HG02798 (cell line): ENCODE measurements at regions not wholly inside any gene's neighbourhood (a gene's known extent, or its start where the extent isn't known, plus 50 kb on each side); places are given as distances from the start of the nearest gene placed in this dataset.
A peak's percentile ranks its signal among the peaks of the same experiment; 100 is the strongest.

Experiments
- ATAC-seq: cut with Tn5 transposase; IDR thresholded peaks from one replicate; pipeline ENCODE4 v1.9.1; 2021; ENCODE audit warnings: mild to moderate bottlenecking; ENCODE audit not compliant: unreplicated experiment, poor library complexity

DNA sequence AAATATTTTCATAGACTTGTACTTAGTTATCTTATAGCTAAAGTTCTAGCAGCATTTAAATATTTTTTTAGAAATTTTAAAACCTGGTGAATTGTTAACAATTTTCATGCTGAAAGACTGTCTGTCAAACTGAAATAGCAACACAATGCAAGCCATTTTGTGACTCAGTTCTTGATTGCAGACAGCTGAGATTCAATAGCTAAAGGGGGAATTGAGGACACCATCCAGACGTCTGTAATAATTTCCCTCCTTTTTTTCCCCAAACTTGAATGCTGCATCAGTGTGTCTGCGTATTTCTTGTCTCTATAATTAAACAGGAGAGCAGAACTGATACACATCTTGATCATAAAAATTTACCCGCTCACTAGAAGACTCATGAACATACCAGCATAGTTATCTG, 468.3 kb downstream of the GBE1 start:
- ATAC-seq, result no peak

DNA sequence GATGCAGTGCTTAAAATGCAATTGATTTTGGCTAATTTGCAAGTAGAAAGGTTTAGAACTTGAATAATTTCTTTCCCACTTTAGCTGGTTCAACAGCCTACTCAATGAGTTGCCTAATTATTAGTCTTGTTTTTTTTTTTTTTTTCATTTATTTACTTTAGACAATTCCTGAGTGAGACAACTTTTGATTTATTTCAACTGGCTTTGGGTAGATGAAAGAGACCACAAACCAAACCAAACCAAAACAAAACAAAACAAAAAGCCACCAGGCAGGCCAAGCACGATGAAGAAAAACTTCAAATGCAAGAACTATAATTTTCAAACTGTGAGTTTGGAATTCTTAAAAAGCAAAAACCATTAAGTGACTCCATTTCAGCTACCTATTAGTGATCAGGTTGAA, 469.9 kb downstream of the GBE1 start:
- no peak for ATAC-seq

DNA sequence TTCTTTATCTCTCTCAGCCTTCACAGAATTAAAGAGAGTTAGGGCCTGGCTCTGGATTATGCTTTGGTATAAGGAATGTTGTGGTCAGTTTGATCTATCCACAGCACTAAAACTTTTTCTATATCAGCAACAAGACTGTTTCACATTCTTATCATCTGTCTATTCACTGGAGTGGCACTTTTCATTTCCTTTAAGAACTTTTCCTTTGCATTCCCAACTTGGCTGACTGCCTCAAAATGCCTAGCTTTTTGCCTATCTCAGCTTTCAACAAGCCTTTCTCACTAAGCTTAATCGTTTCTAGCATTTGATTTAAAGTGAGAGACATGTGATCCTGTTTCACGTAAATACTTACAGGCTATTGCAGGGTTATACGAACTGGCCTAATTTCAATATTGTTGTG, 471.8 kb downstream of the GBE1 start:
- ATAC-seq, result no peak

DNA sequence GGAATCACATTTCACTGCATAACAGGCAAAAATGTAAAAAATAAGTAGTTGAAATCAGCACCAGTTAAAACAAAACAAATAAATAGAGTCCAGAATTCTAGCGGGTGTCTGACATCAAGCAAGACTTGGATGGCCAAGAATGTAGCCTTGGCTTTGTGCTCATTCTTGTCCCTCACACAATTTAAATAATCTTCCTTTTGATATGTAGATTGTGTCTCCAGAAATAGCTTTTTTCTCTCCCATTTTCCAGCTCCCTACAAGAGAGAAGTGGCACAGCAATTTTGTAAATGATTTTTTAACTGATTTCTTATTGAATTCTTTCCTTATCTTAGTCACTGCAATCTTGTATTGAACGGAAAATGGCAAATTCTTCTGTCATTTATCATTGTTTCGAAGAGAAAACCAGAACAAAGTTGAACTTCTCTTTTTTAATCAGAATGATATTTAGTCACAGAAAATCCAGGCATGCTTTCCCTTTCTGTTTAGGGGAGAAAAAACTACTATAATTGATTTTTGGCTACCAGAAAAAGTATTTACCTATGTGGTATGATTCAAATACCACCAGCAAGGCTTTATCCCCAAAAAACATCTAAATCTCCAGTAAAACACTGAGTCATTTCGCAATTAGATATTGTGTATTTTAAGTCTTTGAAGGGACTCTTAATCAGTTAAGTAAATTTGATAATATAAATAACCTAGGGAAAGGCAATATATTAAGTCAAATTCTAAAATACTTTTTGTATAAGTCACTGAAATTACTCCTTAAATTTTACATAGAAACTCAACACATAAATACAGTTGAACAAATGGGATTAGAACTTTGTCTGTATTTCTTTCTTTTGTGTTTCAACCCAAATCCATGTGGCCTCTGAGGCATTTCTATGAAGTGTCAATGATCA, 481.7 kb downstream of the GBE1 start:
- no peak for ATAC-seq

DNA sequence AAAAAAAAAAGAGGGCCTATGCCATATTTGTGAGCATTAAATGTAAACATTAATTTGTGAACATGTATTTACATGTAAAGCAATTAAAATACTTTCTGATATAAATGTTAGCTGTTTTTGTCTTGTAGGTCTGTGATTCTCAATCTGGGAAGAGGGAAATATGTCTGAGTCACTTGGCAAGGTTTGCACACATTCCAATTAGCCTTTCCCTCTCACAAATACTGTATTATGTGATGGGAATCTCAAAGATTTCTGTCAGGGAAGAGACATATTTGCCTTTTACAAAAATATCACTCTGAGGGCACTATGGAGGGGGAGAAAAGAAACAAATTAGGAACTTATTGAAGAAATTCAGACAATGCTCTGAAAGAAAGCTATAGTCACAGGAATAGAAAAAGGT, 483.6 kb downstream of the GBE1 start:
- ATAC-seq, result no peak

DNA sequence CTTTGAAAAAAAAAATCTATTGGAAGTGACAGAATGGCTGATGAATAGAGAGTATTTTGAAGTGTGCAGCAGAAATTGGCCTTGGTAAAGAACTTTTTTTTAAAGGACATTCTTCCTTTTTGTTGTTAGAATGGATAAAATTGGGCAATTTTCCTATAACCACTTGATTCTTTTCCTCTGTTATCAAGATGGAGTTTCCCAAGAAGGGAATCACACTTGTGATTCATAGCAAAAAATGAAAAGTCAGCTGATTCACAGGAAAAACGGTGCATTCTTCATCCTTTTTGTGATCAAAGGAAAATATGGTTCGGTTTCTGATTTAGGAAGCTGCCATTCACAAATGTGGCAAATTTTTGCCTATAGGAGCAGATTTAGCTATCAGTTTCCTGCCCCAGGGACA, 486.8 kb downstream of the GBE1 start:
- ATAC-seq, result no peak

DNA sequence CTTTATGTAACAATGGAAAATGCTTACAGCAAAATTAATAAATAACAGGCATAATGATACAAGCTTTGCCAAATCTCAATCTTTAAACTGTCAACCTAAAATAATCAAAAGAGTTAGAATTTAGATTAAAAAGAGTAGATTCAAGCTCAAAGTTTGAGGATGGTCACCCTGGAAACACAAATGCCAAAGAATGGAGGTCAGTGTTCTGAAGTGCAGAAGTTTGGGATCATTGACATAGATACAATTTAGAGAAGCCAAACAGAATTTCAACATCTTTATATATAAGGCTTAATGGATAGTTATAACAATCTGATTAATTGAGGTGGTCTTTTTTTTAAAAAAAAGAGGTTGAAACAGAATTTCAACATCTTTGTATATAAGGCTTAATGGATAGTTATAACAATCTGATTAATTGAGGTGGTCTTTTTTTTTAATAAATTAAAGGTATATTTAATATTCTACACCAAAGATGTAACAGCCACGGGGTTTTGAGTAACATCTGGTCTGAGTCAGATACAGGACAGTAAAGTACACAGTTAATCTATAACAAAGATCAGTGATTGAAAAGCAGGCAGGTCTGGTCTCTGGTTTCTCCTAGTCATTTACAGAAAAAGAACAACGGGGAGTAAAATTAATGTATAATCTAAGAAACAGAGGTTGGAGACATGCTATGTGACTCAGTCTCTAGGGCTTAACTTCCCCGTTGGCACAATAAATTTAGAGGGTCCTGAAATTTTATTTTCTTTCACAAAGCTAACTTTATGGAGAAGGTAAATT, 490.7 kb downstream of the GBE1 start:
- ATAC-seq, result peak; percentile 92

DNA sequence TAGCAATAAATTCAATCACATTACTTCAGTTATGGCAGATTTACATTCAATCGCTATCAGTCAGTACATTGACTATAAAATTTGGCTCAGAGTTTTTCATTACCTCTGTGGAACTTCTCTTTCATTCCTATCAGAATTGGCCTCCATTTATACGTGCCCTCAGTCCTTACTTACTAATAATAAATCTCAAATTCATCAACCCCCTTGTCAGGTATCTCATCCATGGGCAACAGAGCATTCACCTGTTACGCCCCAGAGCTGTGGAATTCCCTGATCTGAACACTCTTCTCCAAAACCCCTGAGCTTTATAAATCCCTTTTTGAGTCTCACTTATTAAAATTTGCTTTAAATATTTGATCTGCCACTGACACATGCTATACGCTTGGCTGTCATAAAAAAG, 492.9 kb downstream of the GBE1 start:
- no peak for ATAC-seq

DNA sequence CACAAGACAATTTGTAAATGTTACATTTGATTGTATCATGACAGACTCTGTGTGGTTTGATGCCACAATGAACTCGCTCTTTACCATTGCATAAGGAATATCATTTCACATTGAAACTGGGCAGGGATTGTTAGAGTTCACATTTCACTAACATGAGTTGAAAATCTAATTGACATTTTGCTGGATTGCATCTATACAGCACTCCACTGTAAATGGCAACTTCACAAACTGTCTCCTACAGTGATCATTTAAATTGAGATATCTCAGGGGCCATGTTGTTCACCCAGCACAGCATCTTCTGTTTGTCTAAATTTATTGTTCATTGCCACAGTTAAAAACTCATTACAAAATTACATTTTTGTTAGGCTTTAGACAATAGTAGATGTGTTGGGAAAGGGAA, 499.4 kb downstream of the GBE1 start:
- no peak for ATAC-seq

DNA sequence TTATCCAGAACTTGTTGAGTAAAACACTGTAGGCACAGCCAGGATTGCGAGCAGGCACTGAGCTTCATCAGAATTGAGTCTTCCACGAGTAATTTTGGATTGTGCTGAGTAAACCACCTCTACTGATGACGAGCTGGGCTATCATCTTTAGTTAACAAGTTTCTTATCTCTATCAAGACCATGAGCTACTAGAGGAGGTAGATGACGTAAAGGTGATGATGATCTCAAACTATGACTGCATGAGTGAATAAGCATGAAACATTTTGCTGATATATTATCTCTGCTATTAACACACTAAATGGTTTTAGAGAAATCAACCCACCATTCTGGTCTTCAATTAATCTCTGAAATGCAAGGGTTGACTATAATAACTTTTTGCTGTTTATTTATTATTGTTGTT, 506.0 kb downstream of the GBE1 start:
- no peak for ATAC-seq

DNA sequence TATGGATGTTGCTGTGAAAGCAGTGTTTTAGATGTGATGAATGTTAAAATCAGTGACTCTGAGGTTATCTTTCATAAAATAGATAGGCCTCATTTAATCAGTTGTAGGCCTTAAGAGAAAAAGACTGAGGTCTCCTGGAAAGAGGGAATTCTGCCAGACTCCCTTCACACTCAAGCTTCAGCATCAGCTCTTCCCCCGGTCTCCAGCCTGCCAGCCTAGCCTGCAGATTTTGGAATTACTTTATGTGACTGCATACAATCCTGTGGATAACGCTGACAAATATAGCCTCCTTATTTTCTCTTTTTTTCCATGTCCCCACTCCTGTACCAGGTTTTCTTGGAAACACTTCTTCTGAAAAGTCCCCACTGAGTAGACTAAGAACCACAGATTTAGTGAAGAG, 510.3 kb downstream of the GBE1 start:
- no peak for ATAC-seq

DNA sequence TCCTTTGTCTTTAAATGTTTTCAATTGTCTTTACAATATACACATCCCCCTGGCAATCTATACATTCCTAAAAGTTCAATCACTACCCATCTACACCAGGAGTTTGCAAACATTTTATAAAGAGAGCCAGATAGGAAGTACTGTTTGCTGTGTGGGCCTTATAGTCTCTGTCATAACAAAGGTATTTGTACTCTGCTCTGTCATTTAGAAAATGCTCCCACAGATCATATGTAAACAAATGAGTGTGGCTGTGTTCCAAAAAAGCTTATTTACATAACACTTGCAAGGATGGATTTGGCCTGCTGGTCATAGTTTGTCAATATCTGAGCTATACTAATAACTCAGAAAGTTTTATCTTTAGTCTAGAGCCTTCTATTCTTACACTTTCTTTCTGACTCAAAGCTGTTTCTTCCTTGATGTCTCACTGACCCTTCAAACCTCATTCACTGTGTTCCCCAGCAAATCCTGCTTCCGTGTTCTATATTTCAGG, 511.9 kb downstream of the GBE1 start:
- ATAC-seq, result peak; percentile 79

DNA sequence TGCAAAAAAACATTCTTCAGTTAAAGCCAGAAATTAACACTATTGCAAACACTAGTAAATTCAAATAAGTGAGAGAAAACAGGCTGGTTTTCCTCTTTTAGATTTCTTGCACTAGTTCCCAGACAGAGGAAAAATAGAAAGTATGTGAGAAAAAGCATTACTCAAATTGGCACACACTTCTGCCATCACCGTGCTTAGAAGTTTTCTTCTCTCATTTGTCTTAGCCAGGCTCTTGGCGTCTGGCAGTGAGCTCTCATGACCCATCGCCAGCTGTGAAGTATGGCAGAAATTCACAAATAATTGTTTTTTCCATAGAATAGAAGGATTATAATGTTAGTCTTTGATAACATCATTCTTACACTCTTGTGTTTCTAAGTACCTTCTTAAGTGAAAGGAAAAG, 515.9 kb downstream of the GBE1 start:
- ATAC-seq, result no peak

DNA sequence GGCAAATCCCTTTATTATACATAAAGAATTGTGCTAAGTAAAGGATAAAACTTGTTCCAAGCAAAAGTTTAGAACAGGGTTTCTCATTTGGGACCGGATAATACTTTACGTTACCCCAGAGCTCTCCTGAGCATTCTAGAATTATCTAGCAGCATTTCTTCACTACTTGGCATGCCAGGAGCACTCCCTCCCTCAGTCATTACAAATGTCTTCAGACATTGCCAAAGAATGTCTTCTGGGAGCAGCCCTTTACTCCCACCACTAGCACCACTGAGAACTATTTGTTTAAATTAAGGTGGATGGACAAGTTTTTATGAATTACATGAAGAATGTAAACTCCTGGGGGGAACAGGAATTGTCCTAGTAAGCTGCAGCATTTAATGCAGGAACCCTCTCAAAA, 516.4 kb downstream of the GBE1 start:
- ATAC-seq, result no peak

DNA sequence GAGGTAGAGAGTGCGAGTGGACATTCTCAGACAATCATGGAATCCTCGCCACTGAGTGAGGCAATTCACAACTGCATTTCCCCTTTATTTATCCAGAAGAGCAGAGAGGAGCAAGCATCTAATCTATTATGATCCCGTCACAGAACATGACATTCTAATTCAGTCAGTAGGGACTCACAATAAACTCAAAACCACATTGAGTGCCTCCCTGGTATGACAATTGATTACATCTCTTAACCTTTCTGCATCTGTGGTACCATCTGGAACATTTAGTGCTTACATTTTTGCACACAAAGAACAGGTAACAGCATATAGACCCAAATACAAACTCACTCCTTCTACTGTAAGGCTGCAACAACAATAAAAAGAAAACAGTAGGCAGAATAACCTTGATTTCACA, 517.2 kb downstream of the GBE1 start:
- no peak for ATAC-seq

DNA sequence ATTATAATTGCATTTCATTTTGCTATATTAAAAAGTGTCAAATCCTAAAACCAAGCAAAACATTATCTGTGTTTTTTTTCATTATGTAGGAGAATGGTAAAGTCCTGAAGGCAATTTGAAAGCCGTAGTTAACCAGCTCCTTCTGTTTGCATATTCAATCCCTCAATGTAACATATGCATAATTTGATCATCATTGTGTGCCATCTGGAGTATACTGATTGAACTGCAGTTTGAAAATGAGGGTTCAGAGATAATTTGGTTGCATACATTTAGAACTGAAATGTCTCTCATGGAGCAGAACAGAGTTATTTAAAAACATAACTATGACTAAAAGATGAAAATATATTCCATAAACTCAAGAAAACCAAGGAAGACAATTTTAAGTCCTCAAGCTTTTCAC, 518.6 kb downstream of the GBE1 start:
- ATAC-seq, result peak; percentile 59

DNA sequence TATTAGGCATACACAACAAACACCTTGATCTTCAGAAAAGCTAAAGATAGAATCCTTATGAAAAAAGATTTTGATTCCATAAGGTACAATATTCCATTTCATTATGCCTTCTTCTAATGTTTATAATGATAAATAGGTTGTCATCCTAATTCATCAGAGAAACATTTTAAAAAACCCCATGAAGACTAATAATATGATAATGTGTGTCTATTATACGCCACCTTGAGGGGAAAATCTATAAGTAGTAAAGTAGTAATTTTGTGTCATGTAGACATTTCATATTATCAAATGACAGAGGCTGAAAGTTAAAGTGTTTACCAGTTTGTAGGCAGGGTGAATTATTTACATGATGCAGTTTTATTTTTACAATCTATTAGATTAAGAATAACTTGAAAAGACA, 524.3 kb downstream of the GBE1 start:
- ATAC-seq, result no peak

DNA sequence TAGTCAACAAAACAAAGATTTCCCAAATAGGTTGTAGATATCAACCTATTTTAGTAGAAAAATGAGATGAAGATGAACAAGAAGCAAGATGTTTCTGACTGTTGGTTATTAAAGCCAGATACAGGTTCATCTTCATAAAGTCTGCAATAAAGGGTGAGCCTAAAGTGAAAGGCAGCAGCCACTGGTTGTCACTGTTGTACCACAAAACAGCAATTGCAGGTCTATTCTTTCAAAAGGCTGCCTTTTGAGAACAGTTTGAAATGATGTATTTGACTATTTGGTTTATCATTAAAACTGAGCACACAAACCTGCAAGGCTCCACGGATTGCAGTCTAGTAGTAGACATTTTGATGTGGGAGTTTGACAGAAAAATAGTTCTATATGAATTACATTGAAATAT, 543.4 kb downstream of the GBE1 start:
- peak; percentile 60 for ATAC-seq

DNA sequence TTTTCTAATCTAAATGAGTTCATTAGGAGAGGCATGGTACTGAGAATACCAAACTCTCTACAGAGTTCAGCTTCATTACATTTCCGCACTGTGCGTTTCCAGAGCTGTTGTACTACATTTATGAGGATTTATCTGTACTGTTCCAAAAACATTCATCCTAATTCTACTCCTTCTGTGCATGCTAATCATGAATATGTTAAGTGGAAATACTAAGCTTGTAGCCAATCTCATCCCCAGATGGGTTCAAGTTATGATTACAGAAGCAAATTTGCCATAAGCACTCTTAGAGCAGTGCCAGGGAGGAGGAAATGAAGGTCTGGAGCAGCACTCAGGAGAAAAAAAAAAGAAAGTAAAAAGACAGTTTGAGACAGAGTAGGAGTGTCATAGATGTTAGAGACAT, 544.3 kb downstream of the GBE1 start:
- ATAC-seq, result no peak

DNA sequence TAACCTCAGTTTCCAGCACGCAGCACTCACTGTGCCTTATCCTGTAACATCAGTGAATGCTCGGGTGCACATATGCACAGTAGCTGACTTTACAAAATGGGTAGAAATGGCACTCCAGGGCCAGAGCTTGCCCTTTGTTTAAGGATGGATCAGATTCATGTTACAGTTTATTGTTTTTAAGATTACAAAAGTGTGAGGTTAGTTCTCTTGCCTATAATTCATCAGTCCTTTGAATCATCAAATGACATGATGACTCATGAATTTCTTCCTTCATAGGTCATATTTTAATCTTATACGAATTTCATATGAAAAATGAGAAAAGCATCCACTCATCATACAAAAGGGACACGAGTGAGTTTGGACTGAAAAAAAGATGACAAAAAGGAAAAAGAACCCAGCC, 545.3 kb downstream of the GBE1 start:
- ATAC-seq, result no peak

DNA sequence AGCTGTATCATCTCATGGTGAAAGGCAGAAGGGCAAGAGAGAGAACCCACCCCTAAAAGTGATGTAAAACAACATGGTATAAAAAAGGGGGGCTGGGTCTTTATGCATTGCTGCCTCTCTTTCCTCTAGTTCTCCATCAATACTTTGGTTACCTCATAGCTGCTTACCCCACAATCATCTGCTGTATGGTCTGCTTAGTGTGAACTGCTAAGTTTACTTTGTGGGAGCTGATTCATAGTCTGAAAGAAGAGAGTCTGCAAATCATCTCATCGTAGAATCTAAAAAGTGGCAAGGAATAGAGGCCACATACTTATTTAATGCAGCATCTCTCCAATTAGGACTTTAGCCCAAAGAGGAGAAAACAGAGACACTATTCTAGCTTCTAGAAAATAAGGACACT, 546.8 kb downstream of the GBE1 start:
- ATAC-seq, result no peak

DNA sequence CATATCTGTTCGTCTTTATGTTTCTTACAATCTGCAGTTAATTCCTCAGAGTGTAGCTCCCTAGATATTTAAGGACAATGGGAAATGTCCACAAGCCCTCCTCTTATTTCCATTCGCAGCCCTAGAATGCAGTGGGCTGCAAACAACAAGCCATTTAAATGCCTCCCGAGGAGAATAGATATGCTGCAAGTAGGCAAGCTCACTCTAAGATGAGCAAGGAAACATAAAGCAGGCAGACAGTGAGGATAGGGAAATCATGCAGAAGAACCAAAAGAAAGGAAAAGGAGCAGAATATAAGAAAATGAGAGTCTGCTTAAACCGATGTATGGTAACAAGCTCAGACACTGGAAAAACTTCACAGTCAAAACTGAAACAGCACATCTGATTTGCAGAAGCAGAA, 561.9 kb downstream of the GBE1 start:
- no peak for ATAC-seq
